GM21360 (cell line): ENCODE measurements at regions not wholly inside any gene's neighbourhood (a gene's known extent, or its start where the extent isn't known, plus 50 kb on each side); places are given as distances from the start of the nearest gene placed in this dataset.
"Not testable (repeated sequence)": the region's sequence is repeated elsewhere in the genome, so short reads cannot be mapped to it uniquely, and the experiment has no call there.

Experiments used
- ATAC-seq: cut with Tn5 transposase; IDR thresholded peaks from one replicate; pipeline ENCODE4 v1.9.1; 2021; ENCODE audit warnings: mild to moderate bottlenecking, moderate library complexity; ENCODE audit not compliant: unreplicated experiment

DNA sequence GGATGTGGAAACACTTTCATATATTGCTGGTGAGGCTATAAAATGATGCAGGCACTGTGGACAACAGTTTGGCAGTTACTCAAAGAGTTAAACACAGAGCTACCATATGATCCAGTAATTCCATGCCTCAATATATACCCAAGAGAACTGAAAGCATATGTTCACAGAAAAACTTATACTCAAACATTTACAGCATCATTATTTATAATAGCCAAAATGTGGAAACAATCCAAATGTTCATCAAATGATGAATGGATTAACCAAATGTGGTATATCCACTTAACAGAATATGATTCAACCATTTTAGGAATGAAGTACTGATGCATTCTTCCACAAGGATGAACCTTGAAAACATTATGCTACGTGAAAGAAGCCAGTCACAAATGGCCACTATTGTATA lies 603.8 kb downstream of the IQCM start:
- no peak for ATAC-seq

DNA sequence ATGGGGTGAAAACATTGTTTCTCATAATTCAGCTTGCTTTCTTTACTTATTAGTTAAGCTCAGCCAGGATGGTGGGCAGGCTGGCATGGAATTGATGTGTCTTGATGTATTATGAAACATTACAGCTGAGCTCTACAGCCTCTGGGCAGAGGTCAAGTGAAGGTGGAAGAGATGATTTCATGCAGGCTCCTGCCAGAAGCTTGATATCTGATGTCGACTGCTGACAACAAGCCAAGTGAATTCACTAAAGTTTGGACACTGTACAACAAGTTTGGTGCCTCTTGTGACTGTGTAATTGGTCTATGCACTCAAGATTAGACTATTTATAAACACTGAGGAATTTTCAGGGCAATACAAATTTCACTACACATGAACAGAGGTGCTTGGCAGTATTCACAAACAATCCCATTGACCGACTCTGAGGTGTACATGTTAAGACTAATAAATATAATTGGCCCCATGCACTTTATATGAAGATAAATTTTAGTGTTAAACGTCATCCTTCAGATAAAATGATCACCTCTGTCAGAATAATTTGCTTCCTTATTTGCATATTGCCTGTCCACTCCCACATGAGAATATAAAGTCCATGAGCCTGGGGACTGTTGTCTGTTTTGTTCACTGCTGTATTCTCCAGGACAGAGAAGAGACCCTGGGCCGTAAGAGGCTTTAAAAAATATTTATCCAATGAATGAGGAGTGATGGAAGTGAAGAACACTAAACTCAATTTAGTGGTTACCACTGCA lies 612.2 kb downstream of the IQCM start:
- no peak for ATAC-seq

DNA sequence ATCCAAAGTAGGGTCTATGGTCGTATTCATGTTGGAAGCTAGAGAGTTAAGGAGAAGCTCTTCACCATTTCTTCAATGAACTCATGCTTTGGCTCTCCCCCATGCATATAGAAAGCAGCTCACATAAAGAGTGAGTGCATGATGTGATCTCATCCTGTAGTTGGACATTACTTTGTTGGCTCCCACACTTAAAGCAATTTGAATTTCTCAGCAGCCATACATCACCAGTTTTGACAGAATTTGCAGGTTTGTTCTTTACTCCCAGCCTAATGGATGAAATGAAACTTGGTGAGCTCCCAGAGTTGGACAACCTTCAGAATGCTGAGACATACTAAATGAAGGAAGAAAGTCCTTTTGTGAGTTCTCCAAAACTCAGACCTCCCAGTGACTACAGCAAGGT lies 613.5 kb downstream of the IQCM start:
- no peak for ATAC-seq

DNA sequence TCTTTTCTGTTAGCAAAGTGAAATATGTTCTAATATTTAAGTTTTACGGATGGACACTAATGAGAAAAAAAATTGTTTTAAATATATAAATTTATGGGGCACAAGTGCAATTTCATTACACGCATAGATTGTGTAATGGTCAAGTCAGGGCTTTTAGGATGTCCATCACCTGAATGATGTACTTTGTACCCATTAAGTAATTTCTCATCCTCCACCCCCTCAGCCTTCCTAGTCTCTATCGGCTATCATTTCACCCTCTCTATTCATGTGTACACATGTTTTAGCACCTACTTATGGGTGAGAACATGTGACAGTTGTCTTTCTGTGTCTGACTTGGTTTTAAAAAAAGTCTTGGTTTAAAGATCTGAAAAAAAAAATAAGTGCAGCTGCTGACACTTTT lies 616.0 kb downstream of the IQCM start:
- no peak for ATAC-seq

GRCh38 chr4:149194061-149194460 lies 621.6 kb downstream of the IQCM start:
- no peak for ATAC-seq

GRCh38 chr4:149187726-149188125 lies 627.9 kb downstream of the IQCM start:
- ATAC-seq: no peak

GRCh38 chr4:149183638-149184037 lies 632.0 kb downstream of the IQCM start:
- no peak for ATAC-seq

GRCh38 chr4:149181459-149181858 lies 634.2 kb downstream of the IQCM start:
- ATAC-seq: not testable (repeated sequence)

DNA sequence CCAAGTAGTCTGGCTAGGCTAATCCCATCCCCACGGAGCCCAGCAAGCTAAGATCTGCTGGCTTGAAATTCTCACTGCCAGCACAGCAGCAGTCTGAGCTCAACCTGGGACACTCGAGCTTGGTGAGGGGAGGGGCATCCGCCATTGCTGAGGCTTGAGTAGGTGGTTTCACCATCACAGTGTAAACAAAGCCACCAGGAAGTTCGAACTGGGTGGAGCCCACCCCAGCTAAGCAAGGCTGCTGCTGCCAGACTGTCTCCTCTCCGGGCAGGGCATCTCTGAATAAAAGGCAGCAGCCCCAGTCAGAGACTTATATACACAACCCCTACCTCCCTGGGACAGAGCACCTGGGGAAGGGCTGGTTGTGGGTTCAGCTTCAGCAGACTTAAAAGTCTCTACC lies 639.6 kb downstream of the IQCM start:
- ATAC-seq: no peak

- no peak for ATAC-seq
These were observed 640.1 kb downstream of the IQCM start for GRCh38 chr4:149175549-149175948.

GRCh38 chr4:149173241-149174013 lies 642.2 kb downstream of the IQCM start:
- no peak for ATAC-seq

DNA sequence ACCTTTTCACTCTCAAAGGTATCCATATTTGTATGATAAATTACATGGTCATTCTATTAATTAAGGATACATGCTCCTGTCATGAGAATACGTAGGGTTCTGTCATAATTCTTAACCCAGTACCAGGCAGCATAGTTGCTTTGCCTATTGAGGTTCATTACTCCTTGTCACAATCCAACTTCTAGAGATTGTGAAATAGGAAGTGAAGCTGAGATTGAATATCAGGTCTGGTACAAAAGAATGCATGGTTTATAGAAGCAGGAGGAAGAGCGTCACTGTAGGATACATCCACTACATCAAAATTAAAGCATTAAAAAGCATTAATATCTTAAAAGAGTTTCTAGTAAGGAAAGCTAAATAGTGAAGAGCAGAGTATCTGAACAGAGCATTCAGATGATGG lies 647.0 kb downstream of the IQCM start:
- no peak for ATAC-seq

GRCh38 chr4:149166876-149167275 lies 648.8 kb downstream of the IQCM start:
- no peak for ATAC-seq

GRCh38 chr4:149166365-149166764 lies 649.3 kb downstream of the IQCM start:
- ATAC-seq: no peak

GRCh38 chr4:149164282-149164681 lies 651.4 kb downstream of the IQCM start:
- no peak for ATAC-seq

DNA sequence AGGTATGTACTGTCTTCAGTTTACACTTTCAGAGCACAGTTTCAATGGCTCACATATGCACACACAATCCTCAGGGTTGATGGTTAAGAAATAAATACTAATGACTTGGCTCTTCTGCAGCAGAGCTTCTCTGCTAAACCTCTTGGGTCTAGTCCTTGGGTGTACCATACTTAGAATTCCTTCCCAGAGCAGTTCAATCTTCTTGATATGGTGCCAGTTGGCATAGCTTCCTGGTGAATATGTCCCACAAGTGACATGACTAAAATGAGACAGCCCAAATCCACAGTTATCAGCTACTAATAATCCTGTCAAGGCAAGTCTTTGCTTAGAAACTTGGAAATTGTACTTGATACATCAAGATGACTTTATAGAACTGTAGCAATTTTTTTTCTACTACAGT lies 654.4 kb downstream of the IQCM start:
- no peak for ATAC-seq

DNA sequence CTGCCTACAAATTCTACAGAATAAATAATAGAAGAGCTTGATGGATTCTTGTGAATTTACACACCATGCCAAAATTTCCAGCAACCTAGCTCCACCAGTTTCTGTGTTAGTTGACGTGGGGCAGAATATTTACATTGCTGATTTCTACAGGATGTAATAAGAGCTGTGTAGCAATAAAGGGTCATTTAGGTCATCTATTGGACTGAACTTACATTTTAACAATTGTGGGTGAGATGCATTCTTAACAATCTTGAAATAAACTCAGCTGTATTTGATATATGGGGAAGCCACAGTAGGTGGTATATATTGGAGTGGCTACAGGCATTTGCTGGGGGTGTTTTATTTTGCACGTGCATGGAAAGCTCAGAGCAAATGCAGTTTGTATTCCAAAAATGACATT lies 655.3 kb downstream of the IQCM start:
- ATAC-seq: no peak

- ATAC-seq: no peak
These were observed 656.8 kb downstream of the IQCM start for GRCh38 chr4:149158817-149159216.

- no peak for ATAC-seq
These were observed 669.8 kb downstream of the IQCM start for GRCh38 chr4:149145803-149146202.

DNA sequence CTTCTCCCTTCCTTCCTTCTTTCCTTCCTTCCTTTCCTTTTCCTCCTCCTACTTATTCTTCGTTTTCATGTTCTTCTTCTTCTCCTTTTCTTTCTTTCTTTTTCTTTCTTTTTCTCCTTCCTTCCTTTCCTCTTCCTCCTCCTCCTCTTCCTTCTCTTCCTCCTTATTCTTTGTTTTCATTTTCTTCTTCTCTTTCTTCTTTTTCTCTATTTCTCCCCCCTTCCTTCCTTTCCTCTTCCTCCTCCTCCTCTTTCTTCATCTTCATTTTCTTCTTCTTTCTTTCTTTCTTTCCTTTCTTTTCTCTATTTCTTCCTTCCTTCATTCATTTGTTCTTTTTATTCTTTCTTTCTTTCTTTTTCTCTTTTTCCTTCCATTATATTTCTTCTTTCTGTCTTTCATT lies 671.6 kb downstream of the IQCM start:
- no peak for ATAC-seq

- ATAC-seq: no peak
These were observed 674.3 kb downstream of the IQCM start for GRCh38 chr4:149141391-149141790.

- ATAC-seq: no peak
These were observed 674.8 kb downstream of the IQCM start for GRCh38 chr4:149140841-149141240.
